ENCODE measurements at regions not wholly inside any gene's neighbourhood (a gene's known extent, or its start where the extent isn't known, plus 50 kb on each side); places are given as distances from the start of the nearest gene placed in this dataset.
"Not testable (repeated sequence)": the region's sequence is repeated elsewhere in the genome, so short reads cannot be mapped to it uniquely, and the experiment has no call there.

DNA sequence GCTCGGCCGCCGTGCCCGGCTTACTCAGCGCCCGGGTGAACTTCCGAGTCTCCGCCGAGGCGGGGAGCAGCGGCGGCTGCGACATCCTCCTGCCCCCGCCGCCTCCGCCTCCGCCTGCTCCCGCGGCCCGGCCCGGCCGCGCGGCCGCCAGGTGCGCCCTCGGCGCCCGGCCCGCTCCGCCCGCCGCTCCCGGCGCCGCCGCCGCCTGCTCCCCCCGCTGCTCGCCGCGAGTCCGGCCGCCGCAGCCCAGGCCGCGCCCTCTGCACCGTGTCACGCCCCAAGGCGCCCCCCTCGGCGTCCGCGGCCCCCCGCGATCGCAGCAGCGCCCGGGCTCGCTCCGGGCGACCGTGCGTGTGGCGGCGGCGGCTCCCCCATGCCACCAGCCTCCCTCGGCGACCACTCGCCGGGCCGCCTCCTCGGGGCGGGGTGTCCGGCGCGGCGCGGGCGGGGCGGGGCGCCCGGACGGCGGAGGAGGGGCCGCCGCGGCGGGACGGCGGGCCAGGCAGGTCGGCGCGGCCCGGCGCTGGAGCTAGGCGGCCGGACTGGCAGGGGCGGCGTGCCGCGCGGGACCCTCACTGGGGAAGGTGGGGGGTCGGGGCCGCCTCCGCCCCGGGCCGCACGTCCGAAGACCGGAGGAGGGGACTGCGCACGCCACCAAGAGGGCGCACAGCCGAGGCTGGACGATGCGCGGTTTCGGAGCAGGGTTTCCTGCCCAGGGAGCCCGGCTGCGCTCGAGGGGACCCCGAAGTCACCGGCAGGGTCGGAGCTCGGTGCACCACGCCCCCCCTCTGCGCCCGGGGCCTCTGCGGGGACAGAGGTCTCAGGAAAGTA is 108.6 kb upstream of the DOCK9 start:
- Histone ChIP-seq H3K4me3 (peak overlapping the region; percentile 79 to 90 (median 86)), H3K9me3 (no peaks in the 10 kb centered on the region), H3K4me1 (peaks cover 6 to 15% of the 10 kb centered on the region in 2 donors), H3K27ac (peak overlapping the region; percentile 90 to 96 (median 92)), H3K36me3 (no peaks in the 10 kb centered on the region), H3K27me3 (no peaks in the 10 kb centered on the region)
- intact Hi-C loops (cut with DNase I; ENCODE audit: low total_unique reads) (loop anchor here (2.0 to 5.0 kb wide), 2 partner anchors 91 to 114 kb away; partner anchors contain the start of gene UBAC2), in situ Hi-C loops (cut with MboI; ENCODE audit: low sequenced_read_pairs in 4 of 4) (no loop called here)
- DNase-seq (peak in 1 of 2 donors; percentile 24), ATAC-seq (peak; percentile 78 to 80)
- TF ChIP-seq, protein P1, sequence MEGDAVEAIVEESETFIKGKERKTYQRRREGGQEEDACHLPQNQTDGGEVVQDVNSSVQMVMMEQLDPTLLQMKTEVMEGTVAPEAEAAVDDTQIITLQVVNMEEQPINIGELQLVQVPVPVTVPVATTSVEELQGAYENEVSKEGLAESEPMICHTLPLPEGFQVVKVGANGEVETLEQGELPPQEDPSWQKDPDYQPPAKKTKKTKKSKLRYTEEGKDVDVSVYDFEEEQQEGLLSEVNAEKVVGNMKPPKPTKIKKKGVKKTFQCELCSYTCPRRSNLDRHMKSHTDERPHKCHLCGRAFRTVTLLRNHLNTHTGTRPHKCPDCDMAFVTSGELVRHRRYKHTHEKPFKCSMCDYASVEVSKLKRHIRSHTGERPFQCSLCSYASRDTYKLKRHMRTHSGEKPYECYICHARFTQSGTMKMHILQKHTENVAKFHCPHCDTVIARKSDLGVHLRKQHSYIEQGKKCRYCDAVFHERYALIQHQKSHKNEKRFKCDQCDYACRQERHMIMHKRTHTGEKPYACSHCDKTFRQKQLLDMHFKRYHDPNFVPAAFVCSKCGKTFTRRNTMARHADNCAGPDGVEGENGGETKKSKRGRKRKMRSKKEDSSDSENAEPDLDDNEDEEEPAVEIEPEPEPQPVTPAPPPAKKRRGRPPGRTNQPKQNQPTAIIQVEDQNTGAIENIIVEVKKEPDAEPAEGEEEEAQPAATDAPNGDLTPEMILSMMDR (IDR thresholded peaks at IDR 0.05 in 4 of 5, conservative IDR thresholded peaks at IDR 0.05 in 1 of 5) = no peak
- peak; percentile 45 to 61 for TF ChIP-seq POLR2A (IDR thresholded peaks at IDR 0.05)

DNA sequence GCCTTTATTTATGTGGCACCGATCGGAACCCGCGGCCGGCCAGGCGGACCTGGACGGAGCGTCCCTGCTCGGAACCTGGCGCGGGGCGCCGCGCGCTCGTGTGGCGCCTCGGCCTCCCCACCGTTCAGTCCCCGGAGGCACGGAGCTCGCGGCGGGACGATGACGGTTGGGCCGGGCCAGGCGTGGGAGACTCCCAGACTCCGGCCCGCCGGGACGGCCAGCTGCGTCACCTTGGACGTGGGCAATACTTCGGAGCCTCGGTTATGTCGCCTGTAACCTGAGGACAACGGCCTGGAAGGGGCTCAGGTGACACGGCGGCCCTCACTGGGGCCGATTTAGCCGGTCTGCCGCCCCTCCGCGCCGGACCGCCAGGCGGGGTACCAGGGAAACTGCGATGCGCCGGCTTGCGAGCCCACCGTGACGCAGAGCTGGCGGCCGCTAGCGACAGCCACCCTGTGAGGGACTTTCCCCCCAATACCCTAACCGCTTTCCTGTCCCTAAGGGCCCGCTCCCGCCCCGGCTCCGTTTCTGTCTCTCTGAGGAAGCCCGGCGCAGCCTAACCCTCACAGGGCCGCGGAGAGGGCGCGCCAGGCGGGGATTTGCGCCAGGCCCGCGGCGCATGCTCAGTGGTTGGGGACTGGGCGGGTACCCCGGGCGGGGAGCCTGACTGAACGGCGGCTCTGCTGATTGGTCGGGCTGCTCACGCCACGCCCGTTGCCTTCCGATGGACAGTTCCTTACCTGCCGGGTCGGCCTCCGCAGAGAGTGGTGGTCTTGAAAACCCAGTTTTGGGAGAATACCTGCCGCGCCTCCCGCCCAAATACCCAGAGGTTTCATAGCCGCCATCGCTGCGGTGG is 109.5 kb upstream of the DOCK9 start:
- Histone ChIP-seq H3K27me3 (no peaks in the 10 kb centered on the region), H3K4me1 (peaks cover 6 to 15% of the 10 kb centered on the region in 2 donors), H3K9me3 (no peaks in the 10 kb centered on the region), H3K4me3 (peak overlapping the region; percentile 79 to 90 (median 84)), H3K27ac (peak overlapping the region; percentile 90 to 96 (median 92)), H3K36me3 (no peaks in the 10 kb centered on the region)
- peak; percentile 80 to 82 for ATAC-seq
- intact Hi-C loops (cut with DNase I; ENCODE audit: low total_unique reads) (loop anchor here (2.0 to 5.0 kb wide), 2 partner anchors 90 to 113 kb away; partner anchors contain the start of gene UBAC2), in situ Hi-C loops (cut with MboI; ENCODE audit: low sequenced_read_pairs in 4 of 4) (no loop called here)
- peak; percentile 76 to 78 for TF ChIP-seq POLR2A (IDR thresholded peaks at IDR 0.05)
- TF ChIP-seq, protein P1 (IDR thresholded peaks at IDR 0.05 in 4 of 5, conservative IDR thresholded peaks at IDR 0.05 in 1 of 5) = peak in 2 of 5 experiments; percentile 30 to 37
- DNase-seq = peak; percentile 78 to 83

DNA sequence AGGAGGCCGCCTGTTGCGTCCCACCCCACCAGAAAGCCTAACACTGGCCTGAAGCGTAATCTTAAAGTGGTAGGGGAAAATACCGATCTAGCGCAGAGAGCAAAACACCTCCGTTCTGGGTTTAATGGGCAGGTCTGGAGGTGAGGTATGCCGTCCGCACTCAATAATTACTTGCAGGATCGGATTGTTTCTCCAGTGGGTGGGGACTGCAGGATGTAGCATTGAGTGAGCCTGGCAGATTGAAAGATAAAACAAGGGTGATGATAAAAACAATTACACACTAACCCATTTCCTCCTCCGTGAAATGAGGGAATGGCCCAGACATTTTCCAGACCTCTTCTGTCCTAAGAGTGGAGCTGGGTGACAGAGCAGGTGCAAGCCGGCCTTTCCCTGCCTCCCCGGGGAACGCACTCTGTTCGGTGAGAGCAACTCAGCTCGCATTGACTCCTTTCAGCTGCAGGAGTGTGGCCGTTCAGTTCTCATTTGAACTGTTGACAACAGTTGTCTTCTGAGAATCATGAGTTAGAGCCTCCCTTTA is 110.2 kb upstream of the DOCK9 start:
- Histone ChIP-seq H3K27me3 (no peaks in the 10 kb centered on the region), H3K4me3 (peak overlapping the region; percentile 79 to 90 (median 84)), H3K27ac (peak overlapping the region; percentile 90 to 96 (median 92)), H3K4me1 (peaks cover 6 to 15% of the 10 kb centered on the region in 2 donors), H3K36me3 (no peaks in the 10 kb centered on the region), H3K9me3 (no peaks in the 10 kb centered on the region)
- ATAC-seq = peak; percentile 12
- intact Hi-C loops (cut with DNase I; ENCODE audit: low total_unique reads) = loop anchor here (2.0 to 5.0 kb wide), 2 partner anchors 89 to 113 kb away; partner anchors contain the start of gene UBAC2
- TF ChIP-seq, protein P1 (IDR thresholded peaks at IDR 0.05 in 4 of 5, conservative IDR thresholded peaks at IDR 0.05 in 1 of 5) = no peak
- no peak for TF ChIP-seq POLR2A (IDR thresholded peaks at IDR 0.05)
- in situ Hi-C loops (cut with MboI; ENCODE audit: low sequenced_read_pairs in 4 of 4) = no loop called here
- no peak for DNase-seq

DNA sequence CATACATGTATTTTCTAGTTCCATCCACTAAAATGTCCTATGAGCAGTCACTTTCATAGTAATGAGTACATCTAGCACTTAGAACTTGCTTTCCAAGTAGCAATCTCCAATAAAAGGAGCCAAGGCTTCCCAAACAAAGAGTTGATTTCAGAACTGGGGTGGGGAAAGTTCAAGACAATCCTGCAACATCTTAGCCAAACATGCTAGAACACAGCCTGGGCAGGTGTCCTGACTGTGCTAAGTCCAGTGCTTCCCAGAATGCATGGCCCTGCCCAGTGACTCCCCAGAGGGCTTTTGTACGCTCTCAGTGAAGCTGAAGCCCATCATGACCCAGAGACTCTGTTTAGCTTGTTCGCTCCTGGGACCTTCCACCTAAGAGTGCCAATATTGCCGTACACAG is 106.7 kb upstream of the UBAC2 start:
- no peaks in the 10 kb centered on the region for H3K27me3 ChIP-seq
- no peak overlapping the region for H3K27ac ChIP-seq
- in situ Hi-C loops (cut with MboI; ENCODE audit: low sequenced_read_pairs in 4 of 4) = no loop called here
- no peaks in the 10 kb centered on the region for H3K9me3 ChIP-seq
- intact Hi-C loops (cut with DNase I; ENCODE audit: low total_unique reads) = no loop called here
- DNase-seq (no peak), ATAC-seq (no peak)
- H3K4me1 ChIP-seq = no peaks in the 10 kb centered on the region
- no peaks in the 10 kb centered on the region for H3K36me3 ChIP-seq
- H3K4me3 ChIP-seq = no peak overlapping the region
- TF ChIP-seq, protein P1 (IDR thresholded peaks at IDR 0.05 in 4 of 5, conservative IDR thresholded peaks at IDR 0.05 in 1 of 5) = no peak
- no peak for TF ChIP-seq POLR2A (IDR thresholded peaks at IDR 0.05)

DNA sequence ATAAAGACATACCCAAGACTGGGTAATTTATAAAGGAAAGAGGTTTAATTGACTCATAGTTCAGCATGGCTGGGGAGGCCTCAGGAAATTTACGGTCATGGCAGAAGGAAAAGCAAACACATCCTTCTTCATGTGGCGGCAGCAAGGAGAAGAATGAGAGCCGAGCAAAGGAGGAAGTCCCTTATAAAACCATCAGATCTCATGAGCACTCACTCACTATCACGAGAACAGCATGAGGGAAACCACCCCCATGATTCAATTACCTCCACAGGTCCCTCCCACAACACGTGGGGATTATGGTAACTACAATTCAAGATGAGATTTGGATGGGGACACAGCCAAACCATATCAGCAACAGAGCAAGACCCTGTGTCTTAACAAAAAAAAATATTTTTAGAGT is 98.8 kb upstream of the UBAC2 start:
- H3K36me3 ChIP-seq; H3K4me1 ChIP-seq; in situ Hi-C loops (cut with MboI; ENCODE audit: low sequenced_read_pairs in 4 of 4); H3K4me3 ChIP-seq; H3K27ac ChIP-seq; ATAC-seq; intact Hi-C loops (cut with DNase I; ENCODE audit: low total_unique reads); DNase-seq; H3K9me3 ChIP-seq: not testable (repeated sequence)
- peaks cover 0 to 14% (median 0%) of the 10 kb centered on the region in 3 donors for H3K27me3 ChIP-seq

Data from gastrocnemius medialis (tissue), 4 donors.